GM10266 (cell line): ENCODE measurements at regions not wholly inside any gene's neighbourhood (a gene's known extent, or its start where the extent isn't known, plus 50 kb on each side); places are given as distances from the start of the nearest gene placed in this dataset.

Source experiments
- DNase-seq: peaks from one replicate; pipeline ENCODE4 v3.0.0; 2012; ENCODE audit errors: extremely low spot score
- CTCF ChIP-seq: IDR thresholded peaks from 2 replicates; pipeline ENCODE4 v1.5.1; 2012; ENCODE audit warnings: mild to moderate bottlenecking, low read depth; ENCODE audit not compliant: control insufficient read depth, insufficient read depth; ENCODE audit errors: missing control alignments

GRCh38 chr3:18494251-18494650 is 69.1 kb upstream of the SATB1 start:
- TF ChIP-seq CTCF = no peak
- no peak for DNase-seq

- TF ChIP-seq CTCF = no peak
- DNase-seq = no peak
These were observed 64.8 kb upstream of the SATB1 start for GRCh38 chr3:18489939-18490338.

GRCh38 chr3:18483226-18483625 is 58.1 kb upstream of the SATB1 start:
- no peak for DNase-seq
- TF ChIP-seq CTCF = no peak

- no peak for TF ChIP-seq CTCF
- DNase-seq = no peak
These were observed 56.9 kb upstream of the SATB1 start for GRCh38 chr3:18481946-18482548.

GRCh38 chr3:18477620-18478019 is 52.5 kb upstream of the SATB1 start:
- no peak for DNase-seq
- TF ChIP-seq CTCF = no peak
